ENCODE measurements at regions not wholly inside any gene's neighbourhood (a gene's known extent, or its start where the extent isn't known, plus 50 kb on each side); places are given as distances from the start of the nearest gene placed in this dataset.

DNA sequence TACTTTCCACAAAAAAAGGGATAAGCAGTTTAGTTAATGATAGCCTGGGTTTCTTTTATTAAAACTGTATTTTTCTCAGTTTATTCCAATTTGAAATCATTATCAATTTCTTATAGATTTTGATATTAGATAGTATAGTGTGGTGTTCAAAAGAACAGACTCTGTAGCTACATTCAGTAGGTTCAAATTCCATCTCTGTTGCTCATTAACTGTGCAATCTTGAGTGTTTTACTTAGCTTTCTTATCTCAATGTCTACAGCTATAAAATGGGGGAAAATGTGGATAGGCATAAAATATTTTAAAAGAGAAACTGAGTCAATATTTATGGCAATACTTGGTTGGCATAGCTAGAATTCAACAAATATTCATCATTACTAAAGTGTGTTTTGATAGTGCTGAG lies 86.9 kb upstream of the SEMA3A start:
- no peak for DNase-seq

DNA sequence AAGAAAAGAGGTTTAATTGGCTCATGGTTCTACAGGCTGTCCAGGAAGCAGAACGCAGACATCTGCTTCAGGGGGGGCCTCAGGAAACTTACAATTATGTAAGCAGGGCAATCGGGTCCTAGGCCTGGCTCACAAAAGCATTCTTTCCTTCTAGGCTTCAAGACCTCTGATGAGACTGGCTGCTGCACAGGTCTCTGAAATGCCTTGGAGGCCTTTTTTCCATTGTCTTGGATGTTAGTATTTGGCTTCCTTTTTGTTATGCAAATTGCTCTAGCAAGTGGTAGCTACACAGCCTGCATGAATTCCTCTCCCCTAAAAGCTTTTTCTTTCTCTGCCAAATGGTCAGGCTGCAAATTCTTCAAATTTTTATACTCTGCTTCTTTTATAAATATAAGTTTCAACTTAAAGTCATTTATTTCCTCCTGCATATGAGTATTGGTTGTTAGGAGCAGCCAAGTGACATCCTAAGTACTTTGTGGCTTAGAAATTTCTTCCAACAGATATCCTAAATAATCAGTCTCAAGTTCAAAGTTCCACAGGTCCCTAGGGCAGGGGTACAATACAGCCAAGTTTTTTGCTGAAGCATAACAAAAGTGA lies 83.1 kb upstream of the SEMA3A start:
- DNase-seq: no peak

DNA sequence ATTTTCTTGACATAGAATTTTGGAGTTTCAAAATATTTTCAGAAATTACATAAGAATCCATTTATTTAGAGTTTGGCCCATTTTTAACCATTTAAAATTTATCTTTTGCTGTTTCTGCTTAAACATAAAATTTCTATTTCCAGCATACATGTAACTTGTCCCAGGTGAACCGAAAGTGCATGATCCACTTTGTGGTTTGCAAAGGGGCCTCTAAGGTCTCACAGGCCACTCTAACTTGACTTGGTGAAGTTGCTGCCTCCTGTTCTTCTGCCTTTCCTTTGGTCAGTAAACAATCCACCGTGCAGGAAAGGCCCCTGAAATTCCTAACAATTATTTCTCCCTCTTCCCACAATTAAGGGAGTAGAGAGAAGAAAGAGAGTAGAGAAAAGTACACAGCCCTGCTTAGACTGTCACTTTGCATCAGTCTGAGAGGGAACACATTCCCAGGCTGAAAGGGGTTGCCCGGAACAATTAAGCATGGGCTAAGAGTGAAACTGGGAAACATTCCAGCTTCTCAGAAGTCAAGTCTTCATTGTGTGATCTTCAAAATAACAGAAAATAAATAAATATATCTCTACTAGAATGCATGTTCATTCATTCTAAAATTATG lies 79.5 kb upstream of the SEMA3A start:
- no peak for DNase-seq

DNA sequence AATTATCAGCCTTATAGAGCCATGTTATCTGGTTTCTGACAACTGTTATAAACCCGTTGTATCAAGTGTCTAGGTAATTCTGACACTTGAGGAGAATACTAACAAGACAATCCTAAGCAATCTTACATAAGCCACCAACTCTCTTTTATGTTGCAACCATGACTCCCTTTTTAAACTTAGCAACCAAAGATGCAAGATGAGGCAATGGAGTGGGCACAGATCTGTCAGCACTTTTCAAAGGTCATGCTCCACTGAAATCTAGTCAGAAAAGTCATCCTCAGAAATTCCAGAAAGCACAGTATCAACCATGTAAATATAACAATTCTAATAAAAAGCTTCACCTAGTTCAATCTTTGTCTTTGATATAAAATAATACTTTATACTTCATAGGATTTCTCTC lies 77.0 kb upstream of the SEMA3A start:
- no peak for DNase-seq

DNA sequence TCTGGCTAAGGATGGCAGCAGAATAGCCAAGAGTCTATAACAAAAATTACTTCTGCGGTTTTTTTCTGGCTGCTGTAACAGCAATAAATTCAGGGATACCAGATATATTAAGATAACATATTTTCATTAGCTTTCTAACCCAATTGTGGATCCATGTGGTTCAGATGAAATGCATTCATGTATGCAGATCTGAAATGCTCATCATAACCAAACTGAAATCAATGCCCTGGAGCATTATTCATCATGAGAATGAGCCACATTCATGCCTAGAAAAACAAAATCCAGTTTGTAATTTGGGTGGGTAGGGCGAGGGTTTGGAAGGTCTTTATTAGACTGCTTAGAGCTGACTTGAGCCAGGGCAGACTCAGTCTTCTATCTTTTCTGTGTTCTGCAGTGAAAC lies 69.8 kb upstream of the SEMA3A start:
- DNase-seq: no peak

DNA sequence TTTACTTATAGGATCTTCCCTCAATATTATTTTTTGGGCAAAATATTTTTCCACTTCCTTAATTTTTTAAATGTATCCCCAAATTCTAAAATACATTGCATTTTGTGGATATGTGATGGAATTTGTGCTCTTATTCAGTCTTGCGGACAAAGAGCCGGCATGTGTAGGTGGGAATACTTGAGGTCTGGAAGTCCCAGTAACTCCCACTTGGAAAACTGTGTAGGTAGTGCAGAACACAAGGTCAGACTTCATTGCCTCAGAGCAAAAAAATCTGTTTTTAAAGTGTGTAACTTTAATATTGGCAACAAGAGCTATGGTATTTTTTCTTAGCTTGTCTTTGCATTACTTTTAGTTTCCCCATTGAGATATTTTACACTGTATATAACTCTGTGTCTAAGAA lies 68.5 kb upstream of the SEMA3A start:
- DNase-seq: no peak

DNA sequence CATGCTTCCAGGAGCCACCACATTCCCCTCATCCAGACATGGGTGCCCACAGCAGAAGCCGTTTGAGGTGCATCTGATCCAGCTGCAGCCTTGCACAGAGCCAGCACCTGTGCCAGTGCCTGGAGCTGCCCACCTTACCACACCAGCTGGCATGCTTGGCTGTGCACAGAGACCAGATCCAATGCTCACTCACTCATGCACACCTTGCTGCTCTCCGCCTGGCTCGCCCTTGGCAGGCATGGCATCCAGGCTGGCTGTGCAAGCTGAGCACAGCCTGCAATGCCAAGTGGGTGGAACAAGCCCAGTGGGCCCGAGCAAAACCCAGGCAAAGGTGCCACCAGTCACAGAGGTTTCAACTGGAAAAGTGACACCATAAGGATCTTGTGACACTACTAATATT lies 66.9 kb upstream of the SEMA3A start:
- no peak for DNase-seq

DNA sequence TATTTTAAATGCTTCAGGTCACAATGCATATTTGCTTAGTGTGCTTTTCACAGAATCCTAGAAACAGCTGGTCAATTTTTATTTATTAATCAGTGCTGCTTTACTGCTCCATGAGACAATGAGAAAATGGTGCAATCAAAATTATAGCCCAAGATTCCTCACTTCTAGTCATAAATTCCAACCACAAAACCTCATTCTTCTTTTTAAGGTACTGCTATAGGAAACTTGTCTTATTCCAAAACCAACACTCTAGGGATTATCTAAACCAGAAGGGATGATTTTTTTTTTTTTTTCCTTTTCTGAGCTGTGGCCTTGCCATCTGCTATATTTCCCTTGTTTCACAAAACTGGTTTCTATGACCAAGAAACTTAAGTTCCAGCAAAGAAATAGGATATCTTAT lies 64.0 kb upstream of the SEMA3A start:
- DNase-seq: no peak

DNA sequence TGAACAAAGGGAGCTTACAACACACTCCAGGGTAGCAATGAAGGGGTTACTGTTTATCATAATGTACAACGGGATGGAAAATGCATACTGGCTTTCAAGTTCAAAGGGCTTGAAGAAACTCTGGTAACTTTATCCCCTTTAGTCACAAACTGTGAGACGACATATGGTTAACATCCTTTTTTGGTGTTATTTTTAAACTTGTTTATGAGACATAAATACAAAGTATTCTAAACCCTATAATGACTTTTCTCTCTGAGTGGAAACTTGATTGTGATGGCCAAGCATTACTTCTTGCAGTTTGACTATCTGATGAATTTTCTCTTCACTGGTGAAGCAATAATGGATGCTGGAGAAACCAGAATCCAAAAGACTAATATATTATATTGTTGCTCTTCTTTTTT lies 62.0 kb upstream of the SEMA3A start:
- DNase-seq: no peak

DNA sequence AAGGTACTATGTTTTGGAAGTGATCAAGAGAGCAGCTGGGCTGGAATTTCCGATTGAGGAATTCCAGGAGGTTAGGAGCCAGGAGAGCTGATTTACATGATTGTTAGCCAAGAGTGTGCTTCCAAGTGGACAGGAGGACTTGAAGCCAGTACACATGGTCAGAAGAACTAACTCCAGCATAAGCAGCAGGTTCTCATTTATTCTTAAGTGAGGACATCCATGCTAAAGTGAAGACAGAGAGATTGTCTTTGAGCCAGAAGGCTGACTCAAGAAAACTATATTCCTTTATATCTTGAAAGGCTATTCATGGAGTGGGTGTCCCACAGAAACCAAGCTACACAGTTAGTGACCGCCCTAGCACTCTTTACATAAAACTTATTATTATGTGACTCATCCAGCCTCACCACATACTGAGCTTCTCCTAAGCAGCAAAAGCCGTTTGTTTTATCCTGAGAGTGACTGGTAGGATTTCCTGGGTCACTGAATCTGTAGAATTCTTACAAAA lies 56.7 kb upstream of the SEMA3A start:
- no peak for DNase-seq

DNA sequence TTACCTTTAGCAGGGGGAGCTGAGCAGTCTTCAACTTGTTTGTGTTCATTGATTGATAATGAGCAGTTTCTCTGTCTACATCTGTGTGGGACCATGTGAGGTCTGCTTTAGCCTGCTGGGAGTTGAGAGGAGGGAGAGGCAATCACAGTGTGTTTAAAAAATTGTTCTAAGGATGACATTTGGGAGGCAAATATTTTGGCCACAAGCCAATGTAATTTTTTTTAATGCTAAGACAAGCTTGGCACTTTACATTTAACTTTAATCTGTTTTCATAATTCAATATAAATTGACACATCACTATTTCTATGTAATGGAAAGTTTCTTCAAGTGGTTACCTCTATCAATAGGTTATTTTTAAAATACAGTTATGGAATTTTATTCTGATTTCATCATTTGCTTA lies 55.9 kb upstream of the SEMA3A start:
- no peak for DNase-seq

DNA sequence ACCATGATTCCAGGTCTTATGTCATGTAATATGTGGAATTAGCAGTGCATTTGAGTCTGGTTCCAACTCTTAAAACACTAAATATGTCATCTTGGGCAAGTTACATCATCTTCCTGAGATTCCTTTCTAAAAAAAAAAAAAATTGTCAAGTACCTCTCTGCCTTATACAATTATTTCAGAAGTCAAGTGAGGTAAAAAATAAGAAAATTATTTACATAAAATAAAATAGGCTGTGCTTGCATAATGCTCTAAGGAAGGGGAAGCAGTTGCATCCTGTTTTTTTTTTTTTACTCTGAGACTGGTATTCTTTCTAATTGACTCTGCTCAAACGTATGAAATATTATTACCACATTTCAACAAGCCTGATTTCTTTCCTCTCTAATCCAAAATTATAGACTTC lies 55.1 kb upstream of the SEMA3A start:
- DNase-seq: no peak

DNA sequence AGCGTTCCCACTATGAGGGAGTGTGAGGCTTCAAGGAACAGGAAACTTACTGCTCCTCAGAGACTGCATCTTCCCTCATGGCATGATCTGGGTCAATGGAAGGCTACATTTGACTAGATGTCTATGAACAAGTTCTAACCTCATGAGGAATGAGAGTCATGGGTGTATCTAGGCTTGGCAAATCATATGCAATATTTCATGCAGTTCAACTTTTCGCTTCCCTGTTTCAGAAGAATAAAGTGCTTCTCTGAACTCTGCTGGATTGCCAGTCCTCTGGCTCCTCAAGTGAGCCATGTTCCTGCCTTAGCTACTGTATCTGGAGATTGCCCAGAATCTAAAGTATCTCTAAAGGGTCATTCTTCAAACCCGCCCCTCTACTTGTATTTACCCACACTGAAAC lies 54.3 kb upstream of the SEMA3A start:
- no peak for DNase-seq

DNA sequence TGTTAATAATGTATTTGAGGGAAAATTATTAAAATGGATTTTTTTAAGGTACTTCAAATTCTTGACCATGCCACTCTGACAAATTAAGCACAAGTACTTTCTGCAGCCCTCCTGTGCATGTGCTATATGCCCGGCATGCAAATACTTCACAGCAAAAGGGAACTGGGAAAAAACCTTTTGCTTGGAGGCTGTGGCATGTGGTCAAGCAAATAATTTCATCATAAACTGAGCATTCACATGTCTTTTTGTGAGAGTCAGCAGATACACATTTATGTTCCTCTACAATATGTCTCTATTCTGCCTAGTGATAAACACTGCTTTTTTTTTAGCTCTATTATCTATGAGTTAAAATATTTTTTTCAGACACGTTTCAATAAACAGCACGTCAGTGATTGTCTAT lies 53.7 kb upstream of the SEMA3A start:
- DNase-seq: no peak

DNA sequence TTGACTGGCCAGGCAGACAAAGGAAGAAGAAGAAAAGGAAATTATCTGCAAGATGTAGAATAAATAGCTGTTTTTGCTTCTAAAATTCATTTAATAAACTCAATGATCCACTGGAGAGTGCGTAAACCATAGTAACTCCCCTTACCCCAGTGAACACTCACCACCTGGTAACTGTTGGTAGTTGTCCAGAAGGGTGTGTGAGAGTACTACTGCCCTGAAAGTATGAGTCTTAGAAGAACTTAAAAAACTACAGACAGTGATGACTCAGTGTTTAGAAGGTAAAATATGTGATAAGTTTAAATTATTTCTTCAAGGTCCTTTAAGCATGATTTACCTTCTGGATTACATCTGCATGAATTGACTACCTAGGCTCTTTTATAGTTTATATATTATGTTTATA lies 53.0 kb upstream of the SEMA3A start:
- DNase-seq: no peak

DNA sequence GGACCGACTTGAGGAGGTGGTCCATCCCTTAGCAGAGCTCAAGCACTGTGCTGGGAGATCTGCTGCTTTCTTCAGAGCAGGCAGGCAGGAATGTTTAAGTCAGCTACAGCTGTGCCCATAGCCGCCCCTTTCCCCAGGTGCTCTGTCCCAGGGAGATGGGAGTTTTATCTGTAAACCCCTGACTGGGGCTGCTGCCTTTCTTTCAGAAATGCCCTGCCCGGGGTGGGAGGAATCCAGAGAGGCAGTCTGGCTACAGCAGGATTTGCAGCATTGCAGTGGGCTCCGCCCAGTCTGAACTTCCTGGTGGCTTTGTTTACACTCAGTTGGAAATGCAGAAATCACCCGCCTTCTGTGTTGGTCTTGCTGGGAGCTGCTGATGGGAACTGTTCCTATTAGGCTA lies 51.2 kb upstream of the SEMA3A start:
- no peak for DNase-seq
